Neural progenitor cell (in vitro differentiated cells): ENCODE measurements at regions not wholly inside any gene's neighbourhood (a gene's known extent, or its start where the extent isn't known, plus 50 kb on each side); places are given as distances from the start of the nearest gene placed in this dataset.
"Not testable (repeated sequence)": the region's sequence is repeated elsewhere in the genome, so short reads cannot be mapped to it uniquely, and the experiment has no call there.

ENCODE experiments used
- DNase-seq: peaks from one replicate; pipeline ENCODE4 v3.0.0-alpha.2; 2016; ENCODE audit warnings: low spot score
- H2AFZ ChIP-seq: fragments of 200-600 bp; sonication (generic); replicated peaks from 2 replicates; pipeline ENCODE4 v1.6.1; 2016; ENCODE audit warnings: antibody characterized with exemption
- H3F3A ChIP-seq: fragments of 200-600 bp; sonication (generic); 2 replicates; pipeline ENCODE4 v1.6.1; 2016; ENCODE audit warnings: antibody characterized with exemption, low read depth
- H3K27ac ChIP-seq: fragments of 200-600 bp; sonication (generic); 2 replicates; pipeline ENCODE4 v1.5.1; 2016; ENCODE audit warnings: mild to moderate bottlenecking
- H3K27me3 ChIP-seq: fragments of 200-600 bp; sonication (generic); 2 replicates; pipeline ENCODE4 v1.6.1; 2016; ENCODE audit warnings: mild to moderate bottlenecking, moderate library complexity
- H3K36me3 ChIP-seq: fragments of 200-600 bp; sonication (generic); 2 replicates; pipeline ENCODE4 v1.5.1; 2016
- H3K4me1 ChIP-seq: fragments of 200-600 bp; sonication (generic); 2 replicates; pipeline ENCODE4 v1.6.1; 2016; ENCODE audit warnings: mixed run types
- H3K4me2 ChIP-seq: fragments of 200-600 bp; sonication (generic); 2 replicates; pipeline ENCODE4 v1.6.1; 2016
- H3K4me3 ChIP-seq: fragments of 200-600 bp; sonication (generic); 2 replicates; pipeline ENCODE4 v1.5.1; 2016
- H3K79me2 ChIP-seq: fragments of 200-600 bp; sonication (generic); 2 replicates; pipeline ENCODE4 v1.6.1; 2016; ENCODE audit warnings: low read depth
- H3K9ac ChIP-seq: fragments of 200-600 bp; sonication (generic); 2 replicates; pipeline ENCODE4 v1.6.1; 2016
- H3K9me3 ChIP-seq: fragments of 200-600 bp; sonication (generic); 2 replicates; pipeline ENCODE4 v1.5.1; 2016; ENCODE audit warnings: low read depth
- H4K20me1 ChIP-seq: fragments of 200-600 bp; sonication (generic); 2 replicates; pipeline ENCODE4 v1.6.1; 2016; ENCODE audit warnings: low read depth
- H3K27ac Mint-ChIP-seq: 3 replicates; pipeline ENCODE4 v1.8.0; 2021; ENCODE audit warnings: mixed read lengths
- H3K27me3 Mint-ChIP-seq: 2 replicates; pipeline ENCODE4 v1.8.0; 2022; ENCODE audit warnings: low read depth, mild to moderate bottlenecking, inconsistent platforms, moderate library complexity, mixed read lengths; ENCODE audit not compliant: insufficient read depth
- H3K36me3 Mint-ChIP-seq: 3 replicates; pipeline ENCODE4 v1.8.0; 2021; ENCODE audit warnings: mixed read lengths
- H3K4me1 Mint-ChIP-seq: 3 replicates; pipeline ENCODE4 v1.8.0; 2021; ENCODE audit warnings: mixed read lengths
- H3K4me3 Mint-ChIP-seq: 3 replicates; pipeline ENCODE4 v1.8.0; 2021; ENCODE audit warnings: mild to moderate bottlenecking, moderate library complexity, mixed read lengths
- H3K9me3 Mint-ChIP-seq: 3 replicates; pipeline ENCODE4 v1.8.0; 2020; ENCODE audit warnings: mixed read lengths
- TF ChIP-seq, protein P1 (sequence below): fragments of 200-600 bp; sonication (generic); IDR thresholded peaks from 2 replicates; pipeline ENCODE4 v1.5.1; 2017; ENCODE audit warnings: antibody characterized with exemption, mild to moderate bottlenecking

DNA sequence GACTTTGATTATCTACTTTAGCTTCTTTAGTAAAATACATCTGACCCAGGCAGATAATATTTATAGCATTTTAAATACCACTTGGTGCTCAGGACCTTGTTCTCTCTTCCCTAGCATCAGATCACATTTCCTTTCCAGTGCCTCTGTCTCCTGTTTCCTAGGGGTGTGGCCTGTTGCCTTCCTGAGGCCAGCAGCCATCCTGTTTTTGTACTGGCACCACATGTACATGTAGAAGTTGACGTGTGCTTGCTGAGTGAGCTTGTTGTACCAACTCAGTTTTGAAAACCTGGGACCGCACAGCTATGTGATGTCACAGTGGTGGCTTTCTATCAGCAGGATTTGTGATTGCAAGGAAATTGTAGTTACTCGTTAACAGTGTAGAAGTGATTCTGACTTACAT, 167.6 kb upstream of the PLGLB1 start:
- not testable (repeated sequence) for H3K79me2 ChIP-seq, H3K27me3 Mint-ChIP-seq, H2AFZ ChIP-seq, H3K36me3 ChIP-seq, DNase-seq, H3K4me2 ChIP-seq, H3K36me3 Mint-ChIP-seq, H3K9me3 ChIP-seq, H3K4me1 Mint-ChIP-seq, H3K27me3 ChIP-seq, H3F3A ChIP-seq, H4K20me1 ChIP-seq, H3K27ac ChIP-seq, H3K4me3 Mint-ChIP-seq, H3K4me3 ChIP-seq, H3K9me3 Mint-ChIP-seq, H3K4me1 ChIP-seq, H3K9ac ChIP-seq, H3K27ac Mint-ChIP-seq

DNA sequence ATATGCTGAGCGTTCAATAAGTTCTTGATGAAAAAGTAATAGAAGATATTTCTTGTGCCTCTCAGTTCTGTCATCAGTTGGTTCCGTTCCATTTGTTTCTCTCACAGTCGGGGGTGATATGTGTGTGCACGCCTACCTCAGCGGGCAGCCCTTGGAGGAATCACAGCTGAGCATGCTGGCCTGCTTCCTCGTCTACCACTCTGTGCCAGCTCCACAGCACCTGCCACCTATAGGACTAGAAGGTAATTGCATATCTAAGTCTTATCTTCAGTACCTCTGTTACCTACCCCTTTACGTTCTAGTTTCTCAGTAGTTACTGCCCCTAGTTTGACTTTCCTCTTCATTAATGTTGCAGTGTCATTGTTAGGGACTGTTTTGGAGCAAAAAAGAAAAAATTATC, 171.7 kb upstream of the PLGLB1 start:
- not testable (repeated sequence) for H3K27ac Mint-ChIP-seq, H3K36me3 Mint-ChIP-seq, H3K4me2 ChIP-seq, H3K9ac ChIP-seq, H3K4me3 ChIP-seq, H3K27ac ChIP-seq, H3K4me1 Mint-ChIP-seq, H3K27me3 ChIP-seq, H3K36me3 ChIP-seq, H3K9me3 Mint-ChIP-seq, DNase-seq, H3K27me3 Mint-ChIP-seq, H3K9me3 ChIP-seq, H2AFZ ChIP-seq, H4K20me1 ChIP-seq, H3K79me2 ChIP-seq, H3K4me3 Mint-ChIP-seq, H3K4me1 ChIP-seq, H3F3A ChIP-seq
- TF ChIP-seq, protein P1, sequence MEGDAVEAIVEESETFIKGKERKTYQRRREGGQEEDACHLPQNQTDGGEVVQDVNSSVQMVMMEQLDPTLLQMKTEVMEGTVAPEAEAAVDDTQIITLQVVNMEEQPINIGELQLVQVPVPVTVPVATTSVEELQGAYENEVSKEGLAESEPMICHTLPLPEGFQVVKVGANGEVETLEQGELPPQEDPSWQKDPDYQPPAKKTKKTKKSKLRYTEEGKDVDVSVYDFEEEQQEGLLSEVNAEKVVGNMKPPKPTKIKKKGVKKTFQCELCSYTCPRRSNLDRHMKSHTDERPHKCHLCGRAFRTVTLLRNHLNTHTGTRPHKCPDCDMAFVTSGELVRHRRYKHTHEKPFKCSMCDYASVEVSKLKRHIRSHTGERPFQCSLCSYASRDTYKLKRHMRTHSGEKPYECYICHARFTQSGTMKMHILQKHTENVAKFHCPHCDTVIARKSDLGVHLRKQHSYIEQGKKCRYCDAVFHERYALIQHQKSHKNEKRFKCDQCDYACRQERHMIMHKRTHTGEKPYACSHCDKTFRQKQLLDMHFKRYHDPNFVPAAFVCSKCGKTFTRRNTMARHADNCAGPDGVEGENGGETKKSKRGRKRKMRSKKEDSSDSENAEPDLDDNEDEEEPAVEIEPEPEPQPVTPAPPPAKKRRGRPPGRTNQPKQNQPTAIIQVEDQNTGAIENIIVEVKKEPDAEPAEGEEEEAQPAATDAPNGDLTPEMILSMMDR, result peak; percentile 21

DNA sequence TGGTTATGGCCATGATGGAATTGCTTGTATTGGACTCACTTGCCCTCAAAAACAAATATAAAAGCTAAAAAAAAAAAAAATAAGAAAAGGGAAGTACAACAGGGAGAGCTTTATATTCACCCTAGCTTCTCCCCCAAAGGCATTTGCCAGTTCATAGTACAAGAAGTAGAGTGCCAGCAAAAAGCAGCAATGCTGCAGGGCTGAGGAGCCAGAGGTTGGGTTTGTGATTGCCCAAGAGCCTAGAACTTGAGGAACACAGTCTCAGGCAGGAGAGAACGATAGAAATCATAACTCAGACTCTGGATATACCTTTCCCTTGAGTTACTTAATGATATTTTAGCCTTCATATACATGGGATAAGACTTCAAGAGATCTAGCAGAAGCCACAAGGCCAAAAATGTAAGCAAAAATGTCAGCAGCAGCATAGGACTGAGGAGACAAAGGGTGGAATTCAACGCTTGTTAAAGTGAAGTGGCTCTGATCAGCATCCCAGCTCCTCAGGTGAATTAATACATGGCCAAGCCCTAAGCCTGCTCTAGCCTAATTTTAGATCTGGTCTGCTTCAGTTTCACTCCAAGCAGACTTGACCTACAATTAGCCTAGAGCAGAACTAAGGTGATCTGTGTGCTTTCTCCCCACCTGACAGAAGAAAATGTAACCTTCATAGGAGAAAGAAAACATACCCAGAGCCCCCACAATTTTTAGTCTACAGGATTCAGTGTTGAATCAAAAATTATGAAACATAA, 172.8 kb upstream of the PLGLB1 start:
- not testable (repeated sequence) for H3K9me3 Mint-ChIP-seq

DNA sequence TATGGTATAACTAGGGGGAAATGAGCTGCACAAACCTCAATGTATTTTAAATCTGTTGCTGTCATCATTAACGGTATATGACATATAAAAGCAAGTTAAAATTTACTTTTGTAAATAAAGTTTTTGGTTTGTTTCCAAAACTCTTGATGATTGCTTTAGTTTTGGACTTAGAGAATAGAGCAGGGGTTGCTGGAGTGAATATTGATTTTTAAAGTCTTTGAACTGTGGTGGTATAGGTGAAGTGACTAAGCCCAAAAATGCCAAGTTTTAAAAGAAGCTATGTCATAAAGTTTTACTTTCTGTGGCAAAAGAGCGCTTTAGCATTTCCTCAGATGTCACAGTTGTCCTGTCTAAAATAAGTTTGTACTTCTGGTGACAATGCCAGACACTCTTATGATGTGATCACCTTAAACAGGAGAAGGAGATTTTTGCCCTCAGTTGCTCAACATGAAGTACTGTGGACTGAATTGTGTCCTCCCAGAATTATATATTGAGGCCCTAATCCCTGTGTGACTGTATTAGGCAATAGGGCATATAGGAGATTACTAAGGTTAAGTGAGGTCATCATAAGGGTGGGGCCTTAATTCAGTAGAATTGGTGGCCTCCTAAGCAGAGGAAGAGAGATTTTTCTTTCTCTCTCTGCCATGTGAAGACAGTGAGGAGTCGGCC, 175.2 kb upstream of the PLGLB1 start:
- H3K27ac ChIP-seq, H3K4me2 ChIP-seq, H3K36me3 ChIP-seq, H3K36me3 Mint-ChIP-seq, DNase-seq, H3K4me3 Mint-ChIP-seq, H2AFZ ChIP-seq, H3F3A ChIP-seq, H3K4me3 ChIP-seq, H3K27ac Mint-ChIP-seq, H4K20me1 ChIP-seq, H3K79me2 ChIP-seq, H3K9me3 Mint-ChIP-seq, H3K9ac ChIP-seq, H3K27me3 ChIP-seq, H3K27me3 Mint-ChIP-seq, H3K4me1 Mint-ChIP-seq, H3K9me3 ChIP-seq, H3K4me1 ChIP-seq: not testable (repeated sequence)

More for the DNA sequence above, 172.8 kb upstream of the PLGLB1 start:
- not testable (repeated sequence) for H3K9me3 ChIP-seq, H3K4me3 Mint-ChIP-seq, H3K36me3 Mint-ChIP-seq, H3K4me2 ChIP-seq, H3K4me3 ChIP-seq, H3K79me2 ChIP-seq, H3F3A ChIP-seq, H3K27ac ChIP-seq, H4K20me1 ChIP-seq, H3K27me3 ChIP-seq, H2AFZ ChIP-seq, H3K27ac Mint-ChIP-seq, H3K27me3 Mint-ChIP-seq, DNase-seq, H3K4me1 Mint-ChIP-seq, H3K9ac ChIP-seq, H3K4me1 ChIP-seq, H3K36me3 ChIP-seq

- H3K9me3 Mint-ChIP-seq, H3K36me3 Mint-ChIP-seq, DNase-seq, H3K79me2 ChIP-seq, H3K36me3 ChIP-seq, H3K27me3 Mint-ChIP-seq, H4K20me1 ChIP-seq, H3F3A ChIP-seq, H3K27me3 ChIP-seq, H3K4me1 ChIP-seq, H3K9ac ChIP-seq, H3K4me3 ChIP-seq, H3K4me1 Mint-ChIP-seq, H3K4me3 Mint-ChIP-seq, H2AFZ ChIP-seq, H3K9me3 ChIP-seq, H3K27ac ChIP-seq, H3K27ac Mint-ChIP-seq, H3K4me2 ChIP-seq: not testable (repeated sequence)
Observed at GRCh38 chr2:87198422-87198821, 176.8 kb upstream of the PLGLB1 start.

DNA sequence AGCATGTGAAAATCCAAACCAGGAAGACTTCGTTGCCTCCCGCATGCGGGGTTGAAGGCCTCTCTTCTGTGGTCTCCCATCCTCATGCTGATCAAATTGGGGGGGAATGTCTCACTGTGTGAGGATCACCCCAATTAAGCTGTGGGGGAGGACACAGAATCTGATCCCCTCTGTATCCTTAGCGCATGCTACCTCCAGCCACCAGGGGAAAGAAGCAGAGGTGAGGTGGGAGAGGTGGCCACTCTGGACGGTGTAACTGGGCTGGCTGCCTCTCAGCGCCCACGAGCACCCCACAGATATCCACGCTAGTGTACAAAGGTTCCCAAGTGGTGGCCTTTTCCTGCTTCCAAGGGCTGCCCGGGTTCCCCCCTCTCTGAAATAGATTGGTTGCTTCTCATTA, 177.6 kb upstream of the PLGLB1 start:
- not testable (repeated sequence) for H3K4me3 Mint-ChIP-seq

DNA sequence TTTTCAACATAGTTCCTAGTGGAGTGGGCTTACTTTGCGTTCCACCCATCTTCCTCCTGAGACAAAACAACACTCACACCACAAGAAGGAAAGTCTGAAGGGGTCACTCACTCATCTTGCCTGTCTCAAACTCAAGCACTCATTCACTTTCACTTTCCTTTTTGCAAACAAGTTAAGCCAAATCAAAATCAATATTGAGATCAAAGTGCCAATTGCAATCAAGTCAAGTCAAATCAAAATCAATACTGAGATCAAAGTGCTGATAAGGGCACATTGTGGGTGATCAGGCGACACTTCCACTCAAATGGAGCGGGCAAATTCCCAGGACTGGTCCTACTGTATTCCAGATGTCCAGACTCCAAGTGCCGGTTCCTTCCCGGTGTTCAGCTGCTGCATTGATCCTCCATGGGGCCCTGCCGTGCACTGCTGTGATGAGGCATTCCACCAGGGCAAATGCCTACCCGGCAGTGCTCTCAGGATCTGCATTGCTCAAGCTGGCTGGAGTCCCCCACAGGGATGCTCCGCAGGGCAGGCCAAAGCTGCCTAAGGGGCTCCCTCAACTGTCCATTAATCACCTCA, 183.0 kb upstream of the PLGLB1 start:
- H3K9me3 ChIP-seq, H3K4me2 ChIP-seq: not testable (repeated sequence)

More for the DNA sequence above, 177.6 kb upstream of the PLGLB1 start:
- H3K9me3 Mint-ChIP-seq, H3K9me3 ChIP-seq, H2AFZ ChIP-seq, H3K4me1 ChIP-seq, DNase-seq, H3K27ac ChIP-seq, H3K4me3 ChIP-seq, H3K36me3 Mint-ChIP-seq, H3K27ac Mint-ChIP-seq, H3K36me3 ChIP-seq, H3K27me3 ChIP-seq, H3K79me2 ChIP-seq, H3K4me2 ChIP-seq, H3K27me3 Mint-ChIP-seq, H4K20me1 ChIP-seq, H3F3A ChIP-seq, H3K9ac ChIP-seq, H3K4me1 Mint-ChIP-seq: not testable (repeated sequence)

More for the DNA sequence above, 183.0 kb upstream of the PLGLB1 start:
- not testable (repeated sequence) for H3K27me3 ChIP-seq, H3K36me3 Mint-ChIP-seq, DNase-seq, H3K9ac ChIP-seq, H3F3A ChIP-seq, H3K36me3 ChIP-seq, H2AFZ ChIP-seq, H3K9me3 Mint-ChIP-seq, H3K79me2 ChIP-seq, H3K4me3 ChIP-seq, H3K4me1 ChIP-seq, H4K20me1 ChIP-seq, H3K27ac Mint-ChIP-seq, H3K27ac ChIP-seq, H3K4me3 Mint-ChIP-seq, H3K27me3 Mint-ChIP-seq, H3K4me1 Mint-ChIP-seq
